ENCODE measurements at regions not wholly inside any gene's neighbourhood (a gene's known extent, or its start where the extent isn't known, plus 50 kb on each side); places are given as distances from the start of the nearest gene placed in this dataset.

DNA sequence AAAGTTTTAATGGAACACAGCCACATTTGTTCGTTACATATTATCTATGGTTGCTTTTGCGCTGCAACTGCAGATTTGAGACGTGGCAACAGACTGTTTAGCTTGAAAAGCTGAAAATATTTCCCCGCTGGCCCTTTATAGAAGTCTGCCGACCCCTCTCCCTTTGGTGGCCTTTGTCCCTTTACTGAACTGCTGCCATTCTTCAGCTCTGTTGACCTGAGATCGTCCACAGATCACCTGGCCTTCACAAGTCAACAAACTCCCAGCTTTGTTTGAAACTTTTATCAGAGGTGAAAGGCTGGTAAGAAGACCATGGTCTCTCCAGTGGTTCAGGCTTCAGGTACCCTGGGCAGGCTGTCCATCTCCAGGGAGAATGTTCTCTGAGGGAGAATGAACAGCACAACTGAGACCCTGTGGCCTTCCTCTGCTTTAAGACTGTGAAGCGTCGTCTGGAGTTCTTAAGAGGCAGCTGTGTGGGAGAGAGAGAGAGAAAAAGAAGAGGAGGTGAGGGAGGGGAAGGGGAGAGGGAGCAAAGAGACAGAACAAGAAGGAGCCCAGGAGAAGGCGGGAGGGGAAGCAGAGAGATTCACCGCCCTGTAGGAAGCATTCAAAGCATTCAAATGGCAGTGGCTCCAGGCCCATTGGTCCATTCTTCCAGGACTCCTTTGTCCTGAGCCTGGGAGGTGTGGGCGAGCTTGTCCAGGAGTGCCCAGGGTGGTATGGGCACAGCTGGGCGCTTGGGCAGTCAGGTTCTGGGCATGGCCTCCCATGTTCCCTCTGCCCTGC, 53.7 kb upstream of the INSYN1 start:
- TF ChIP-seq EZH2 (IDR thresholded peaks at IDR 0.05; ENCODE audit: borderline replicate concordance, insufficient read depth, low read length, poor library complexity, severe bottlenecking) (no peak), POLR2AphosphoS5 (IDR thresholded peaks at IDR 0.05) (no peak), SMC3 (conservative IDR thresholded peaks at IDR 0.05; ENCODE audit: poor library complexity) (no peak), EP300 (conservative IDR thresholded peaks at IDR 0.05; ENCODE audit: poor library complexity, severe bottlenecking) (no peak), RAD21 (conservative IDR thresholded peaks at IDR 0.05) (no peak), TAF1 (IDR thresholded peaks at IDR 0.05; ENCODE audit: low read depth) (no peak), MXI1 (conservative IDR thresholded peaks at IDR 0.05; ENCODE audit: poor library complexity, severe bottlenecking) (no peak)
- TF ChIP-seq, protein P1, sequence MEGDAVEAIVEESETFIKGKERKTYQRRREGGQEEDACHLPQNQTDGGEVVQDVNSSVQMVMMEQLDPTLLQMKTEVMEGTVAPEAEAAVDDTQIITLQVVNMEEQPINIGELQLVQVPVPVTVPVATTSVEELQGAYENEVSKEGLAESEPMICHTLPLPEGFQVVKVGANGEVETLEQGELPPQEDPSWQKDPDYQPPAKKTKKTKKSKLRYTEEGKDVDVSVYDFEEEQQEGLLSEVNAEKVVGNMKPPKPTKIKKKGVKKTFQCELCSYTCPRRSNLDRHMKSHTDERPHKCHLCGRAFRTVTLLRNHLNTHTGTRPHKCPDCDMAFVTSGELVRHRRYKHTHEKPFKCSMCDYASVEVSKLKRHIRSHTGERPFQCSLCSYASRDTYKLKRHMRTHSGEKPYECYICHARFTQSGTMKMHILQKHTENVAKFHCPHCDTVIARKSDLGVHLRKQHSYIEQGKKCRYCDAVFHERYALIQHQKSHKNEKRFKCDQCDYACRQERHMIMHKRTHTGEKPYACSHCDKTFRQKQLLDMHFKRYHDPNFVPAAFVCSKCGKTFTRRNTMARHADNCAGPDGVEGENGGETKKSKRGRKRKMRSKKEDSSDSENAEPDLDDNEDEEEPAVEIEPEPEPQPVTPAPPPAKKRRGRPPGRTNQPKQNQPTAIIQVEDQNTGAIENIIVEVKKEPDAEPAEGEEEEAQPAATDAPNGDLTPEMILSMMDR (IDR thresholded peaks at IDR 0.05; ENCODE audit: poor library complexity, severe bottlenecking): no peak
- TF ChIP-seq, protein P2, sequence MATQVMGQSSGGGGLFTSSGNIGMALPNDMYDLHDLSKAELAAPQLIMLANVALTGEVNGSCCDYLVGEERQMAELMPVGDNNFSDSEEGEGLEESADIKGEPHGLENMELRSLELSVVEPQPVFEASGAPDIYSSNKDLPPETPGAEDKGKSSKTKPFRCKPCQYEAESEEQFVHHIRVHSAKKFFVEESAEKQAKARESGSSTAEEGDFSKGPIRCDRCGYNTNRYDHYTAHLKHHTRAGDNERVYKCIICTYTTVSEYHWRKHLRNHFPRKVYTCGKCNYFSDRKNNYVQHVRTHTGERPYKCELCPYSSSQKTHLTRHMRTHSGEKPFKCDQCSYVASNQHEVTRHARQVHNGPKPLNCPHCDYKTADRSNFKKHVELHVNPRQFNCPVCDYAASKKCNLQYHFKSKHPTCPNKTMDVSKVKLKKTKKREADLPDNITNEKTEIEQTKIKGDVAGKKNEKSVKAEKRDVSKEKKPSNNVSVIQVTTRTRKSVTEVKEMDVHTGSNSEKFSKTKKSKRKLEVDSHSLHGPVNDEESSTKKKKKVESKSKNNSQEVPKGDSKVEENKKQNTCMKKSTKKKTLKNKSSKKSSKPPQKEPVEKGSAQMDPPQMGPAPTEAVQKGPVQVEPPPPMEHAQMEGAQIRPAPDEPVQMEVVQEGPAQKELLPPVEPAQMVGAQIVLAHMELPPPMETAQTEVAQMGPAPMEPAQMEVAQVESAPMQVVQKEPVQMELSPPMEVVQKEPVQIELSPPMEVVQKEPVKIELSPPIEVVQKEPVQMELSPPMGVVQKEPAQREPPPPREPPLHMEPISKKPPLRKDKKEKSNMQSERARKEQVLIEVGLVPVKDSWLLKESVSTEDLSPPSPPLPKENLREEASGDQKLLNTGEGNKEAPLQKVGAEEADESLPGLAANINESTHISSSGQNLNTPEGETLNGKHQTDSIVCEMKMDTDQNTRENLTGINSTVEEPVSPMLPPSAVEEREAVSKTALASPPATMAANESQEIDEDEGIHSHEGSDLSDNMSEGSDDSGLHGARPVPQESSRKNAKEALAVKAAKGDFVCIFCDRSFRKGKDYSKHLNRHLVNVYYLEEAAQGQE (IDR thresholded peaks at IDR 0.05; ENCODE audit: borderline replicate concordance): no peak
- no peaks in the 10 kb centered on the region for H3K9me3 ChIP-seq (ENCODE audit: low read length)
- no peaks in the 10 kb centered on the region for H3K79me2 ChIP-seq (replicated peaks; ENCODE audit: insufficient read depth, low read length)
- H3K27me3 ChIP-seq (ENCODE audit: insufficient read depth, low read depth, low read length): no peaks in the 10 kb centered on the region
- no peaks in the 10 kb centered on the region for H4K20me1 ChIP-seq (ENCODE audit: insufficient read depth)
- no peaks in the 10 kb centered on the region for H3K9me2 ChIP-seq (ENCODE audit: insufficient read depth, low read length)
- no peak overlapping the region for H3K4me2 ChIP-seq (ENCODE audit: low read length)
- H3K27ac ChIP-seq (ENCODE audit: low read length): no peak overlapping the region
- H3K9ac ChIP-seq (ENCODE audit: low read length): no peak overlapping the region
- H2AFZ ChIP-seq (ENCODE audit: low read depth, low read length): no peak overlapping the region
- no peaks in the 10 kb centered on the region for H3K36me3 ChIP-seq (ENCODE audit: insufficient read depth, low read length)
- H3F3A ChIP-seq (ENCODE audit: insufficient read depth, low read length, poor library complexity, severe bottlenecking): no peaks in the 10 kb centered on the region
- no peak overlapping the region for H3K4me3 ChIP-seq (ENCODE audit: low read length)

DNA sequence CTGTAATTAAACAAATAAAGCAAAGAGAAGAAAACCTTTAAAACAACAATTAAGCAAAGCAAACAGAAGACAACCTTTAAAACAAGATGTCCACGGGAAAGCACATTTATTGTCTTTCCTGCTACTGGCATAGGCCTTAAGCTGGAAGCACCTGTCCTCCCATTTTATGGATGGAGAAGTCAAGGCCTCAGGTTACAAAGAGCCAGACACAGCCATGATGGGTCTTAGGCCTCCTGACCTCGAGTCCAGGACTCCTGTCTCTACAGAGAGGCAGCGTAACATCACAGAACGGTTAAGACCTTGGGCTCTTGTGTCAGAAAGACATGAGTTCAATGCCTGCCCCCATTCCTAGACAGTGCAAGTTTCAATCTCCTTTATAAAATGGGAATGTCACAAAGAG, 54.7 kb upstream of the INSYN1 start:
- no peaks in the 10 kb centered on the region for H3F3A ChIP-seq (ENCODE audit: insufficient read depth, low read length, poor library complexity, severe bottlenecking)
- TF ChIP-seq RAD21 (conservative IDR thresholded peaks at IDR 0.05) (no peak), SMC3 (conservative IDR thresholded peaks at IDR 0.05; ENCODE audit: poor library complexity) (no peak), EP300 (conservative IDR thresholded peaks at IDR 0.05; ENCODE audit: poor library complexity, severe bottlenecking) (no peak)
- TF ChIP-seq, protein P2 (IDR thresholded peaks at IDR 0.05; ENCODE audit: borderline replicate concordance): no peak
- H3K4me2 ChIP-seq (ENCODE audit: low read length): no peak overlapping the region
- no peaks in the 10 kb centered on the region for H3K36me3 ChIP-seq (ENCODE audit: insufficient read depth, low read length)
- no peaks in the 10 kb centered on the region for H3K9me3 ChIP-seq (ENCODE audit: low read length)
- no peaks in the 10 kb centered on the region for H3K9me2 ChIP-seq (ENCODE audit: insufficient read depth, low read length)
- no peak overlapping the region for H3K27ac ChIP-seq (ENCODE audit: low read length)
- H3K9ac ChIP-seq (ENCODE audit: low read length): no peak overlapping the region
- no peaks in the 10 kb centered on the region for H4K20me1 ChIP-seq (ENCODE audit: insufficient read depth)
- H3K27me3 ChIP-seq (ENCODE audit: insufficient read depth, low read depth, low read length): no peaks in the 10 kb centered on the region
- H3K4me3 ChIP-seq (ENCODE audit: low read length): no peak overlapping the region
- no peaks in the 10 kb centered on the region for H3K79me2 ChIP-seq (replicated peaks; ENCODE audit: insufficient read depth, low read length)
- no peak overlapping the region for H2AFZ ChIP-seq (ENCODE audit: low read depth, low read length)

Data from neural cell (in vitro differentiated cells).